CD4-positive, alpha-beta T cell (primary cell): ENCODE measurements at regions not wholly inside any gene's neighbourhood (a gene's known extent, or its start where the extent isn't known, plus 50 kb on each side); places are given as distances from the start of the nearest gene placed in this dataset.

Source experiments
- ATAC-seq: fragments of 200-7000 bp; cut with Tn5 transposase; one replicate; pipeline ENCODE4 v1.10.0; 2022; ENCODE audit warnings: mild to moderate bottlenecking; ENCODE audit not compliant: poor library complexity
- CTCF ChIA-PET: fragments of 350-600 bp; sonication (Branson Sonifier 250); formaldehyde crosslinking; loops from one replicate; lab custom pipeline; 2021; ENCODE audit warnings: antibody characterized with exemption, inconsistent platforms; lab: Charles Lee
- POLR2A ChIA-PET: fragments of 350-600 bp; sonication (Branson Sonifier 250); formaldehyde crosslinking; loops from one replicate; lab custom pipeline; 2021; ENCODE audit warnings: antibody characterized with exemption, inconsistent platforms; lab: Charles Lee
- DNase-seq, 14 experiments: peaks; one replicate each; pipeline ENCODE4 v3.0.0-alpha.2; 2013 to 2020; ENCODE audit warnings: mixed read lengths in 2 of 14
- H3K27ac ChIP-seq, 2 donors: one replicate each; pipeline versions ENCODE4 v1.5.1 to v1.7.0; 2013; ENCODE audit warnings: low read length in 2 of 2, low read depth in 1 of 2, mild to moderate bottlenecking in 1 of 2
- H3K27me3 ChIP-seq, 2 experiments: 1 replicate in 1 of 2; 2 replicates in 1 of 2; pipeline versions ENCODE4 v1.6.1 to v1.7.0; 2013; ENCODE audit warnings: low read length in 2 of 2, control low read depth in 1 of 2, mild to moderate bottlenecking in 1 of 2, moderate library complexity in 1 of 2; ENCODE audit not compliant: insufficient read depth in 2 of 2, control insufficient read depth in 1 of 2
- H3K36me3 ChIP-seq: one replicate; pipeline ENCODE4 v1.6.1; 2013; ENCODE audit warnings: low read length, control low read depth; ENCODE audit not compliant: insufficient read depth
- H3K4me1 ChIP-seq: one replicate; pipeline ENCODE4 v1.6.1; 2013; ENCODE audit warnings: low read length, control low read depth; ENCODE audit not compliant: insufficient read depth
- H3K4me3 ChIP-seq: one replicate; pipeline ENCODE4 v1.5.1; 2013; ENCODE audit warnings: mild to moderate bottlenecking, low read length, moderate library complexity
- H3K9me3 ChIP-seq, 2 experiments: 1 replicate in 1 of 2; 2 replicates in 1 of 2; pipeline versions ENCODE4 v1.6.1 to v1.7.0; 2013; ENCODE audit warnings: low read length in 2 of 2, mild to moderate bottlenecking in 2 of 2, control low read depth in 1 of 2, moderate library complexity in 1 of 2; ENCODE audit not compliant: control insufficient read depth in 1 of 2, insufficient read depth in 1 of 2
- H3K27ac Mint-ChIP-seq: one replicate; pipeline ENCODE4 v1.8.0; 2020; ENCODE audit warnings: mixed read lengths
- H3K27me3 Mint-ChIP-seq: one replicate; pipeline ENCODE4 v1.8.0; 2021; ENCODE audit warnings: mixed read lengths
- H3K36me3 Mint-ChIP-seq: one replicate; pipeline ENCODE4 v1.8.0; 2021; ENCODE audit warnings: low read depth, mixed read lengths
- H3K4me1 Mint-ChIP-seq: one replicate; pipeline ENCODE4 v1.8.0; 2021; ENCODE audit warnings: low read depth, mixed read lengths
- H3K4me3 Mint-ChIP-seq: one replicate; pipeline ENCODE4 v1.8.0; 2020; ENCODE audit warnings: mild to moderate bottlenecking, mixed read lengths
- H3K9me3 Mint-ChIP-seq: one replicate; pipeline ENCODE4 v1.8.0; 2020; ENCODE audit warnings: mixed read lengths
- CTCF ChIP-seq: fragments of 200-600 bp; IDR thresholded peaks from one replicate; pipeline ENCODE4 v1.8.0; 2022; ENCODE audit warnings: antibody characterized with exemption, mild to moderate bottlenecking
- intact Hi-C, 2 experiments: fragments of 100-400 bp; cut with DNase I in 1 of 2; cut with micrococcal nuclease in 1 of 2; formaldehyde crosslinking; loops; one replicate each; pipeline versions ENCODE4 v1.15.1 to v1.9.0; 2023 to 2025; cut with DNase I, micrococcal nuclease

- DNase-seq (no peak), ATAC-seq (no peak)
- H3K4me3 Mint-ChIP-seq = no peak overlapping the region
- Histone ChIP-seq H3K36me3 (no peaks in the 10 kb centered on the region), H3K27me3 (no peaks in the 10 kb centered on the region), H3K9me3 (no peaks in the 10 kb centered on the region), H3K4me3 (no peak overlapping the region), H3K4me1 (no peaks in the 10 kb centered on the region), H3K27ac (no peak overlapping the region)
- H3K36me3 Mint-ChIP-seq = no peaks in the 10 kb centered on the region
- intact Hi-C loops = no loop called here
- CTCF ChIA-PET = no interaction called here
- no peaks in the 10 kb centered on the region for H3K27me3 Mint-ChIP-seq
- no peaks in the 10 kb centered on the region for H3K9me3 Mint-ChIP-seq
- H3K4me1 Mint-ChIP-seq = no peaks in the 10 kb centered on the region
- H3K27ac Mint-ChIP-seq = no peak overlapping the region
- TF ChIP-seq CTCF = no peak
- POLR2A ChIA-PET = no interaction called here
Observed at GRCh38 chr6:113169484-113169883, 687.7 kb upstream of the MARCKS start.

DNA sequence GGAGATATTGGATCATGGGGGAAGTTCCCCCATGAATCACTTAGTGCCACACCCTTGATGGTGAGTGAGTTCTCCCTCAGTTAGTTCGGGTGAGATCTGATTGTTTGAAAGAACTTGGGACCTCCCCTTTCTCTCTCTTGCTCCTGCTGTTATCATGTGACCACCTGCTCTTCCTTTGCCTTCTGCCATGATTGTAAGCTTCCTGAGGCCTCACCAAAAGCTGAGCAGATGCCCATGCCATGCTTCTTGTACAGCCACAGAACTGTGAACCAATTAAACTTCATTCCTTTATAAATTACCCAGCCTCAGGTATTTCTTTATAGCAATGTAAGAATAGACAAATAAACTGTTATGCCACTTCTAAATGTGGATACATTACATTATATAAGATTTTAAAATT lies 686.7 kb upstream of the MARCKS start:
- ATAC-seq = no peak
- no peaks in the 10 kb centered on the region for H3K4me1 ChIP-seq
- H3K27ac Mint-ChIP-seq = no peak overlapping the region
- DNase-seq = no peak
- H3K36me3 Mint-ChIP-seq = no peaks in the 10 kb centered on the region
- no peaks in the 10 kb centered on the region for H3K36me3 ChIP-seq
- H3K4me1 Mint-ChIP-seq = no peaks in the 10 kb centered on the region
- CTCF ChIA-PET = no interaction called here
- H3K27me3 Mint-ChIP-seq = no peaks in the 10 kb centered on the region
- no peak overlapping the region for H3K4me3 ChIP-seq
- H3K9me3 ChIP-seq = no peaks in the 10 kb centered on the region
- H3K4me3 Mint-ChIP-seq = no peak overlapping the region
- no peaks in the 10 kb centered on the region for H3K27me3 ChIP-seq
- H3K9me3 Mint-ChIP-seq = no peaks in the 10 kb centered on the region
- no peak for TF ChIP-seq CTCF
- POLR2A ChIA-PET = no interaction called here
- no peak overlapping the region for H3K27ac ChIP-seq
- intact Hi-C loops = no loop called here

DNA sequence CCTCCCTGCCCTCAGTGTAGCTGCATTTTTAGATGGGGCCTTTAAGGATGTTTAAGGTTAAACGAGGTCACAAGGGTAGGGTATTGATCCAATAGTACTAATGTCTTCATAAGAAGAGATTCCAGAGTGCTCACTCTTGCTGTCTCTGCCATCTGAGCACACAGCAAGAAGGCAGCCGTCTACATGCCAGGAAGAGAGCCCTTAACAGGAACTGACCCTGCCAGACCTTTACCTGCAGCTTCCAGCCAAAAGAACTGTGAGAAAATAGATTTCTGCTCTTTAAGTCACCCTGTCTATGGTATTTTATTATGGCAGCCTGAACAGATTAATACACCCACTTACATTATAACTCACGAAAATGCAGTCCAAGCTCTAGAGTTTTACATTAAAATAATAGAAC lies 685.3 kb upstream of the MARCKS start:
- DNase-seq = no peak
- ChIA-PET CTCF (interaction anchor here (1.3 kb wide), 1 partner anchor 9 kb away, joined by 4 read pairs; no protein-coding TSS in a partner anchor), POLR2A (no interaction called here)
- Histone ChIP-seq H3K27me3 (no peaks in the 10 kb centered on the region), H3K36me3 (no peaks in the 10 kb centered on the region), H3K4me3 (no peak overlapping the region), H3K4me1 (no peaks in the 10 kb centered on the region), H3K9me3 (no peaks in the 10 kb centered on the region), H3K27ac (no peak overlapping the region)
- Mint-ChIP-seq H3K4me3 (no peak overlapping the region), H3K36me3 (no peaks in the 10 kb centered on the region), H3K27ac (no peak overlapping the region), H3K27me3 (no peaks in the 10 kb centered on the region), H3K4me1 (no peaks in the 10 kb centered on the region), H3K9me3 (no peaks in the 10 kb centered on the region)
- TF ChIP-seq CTCF = no peak
- intact Hi-C loops = no loop called here
- ATAC-seq = no peak
